ENCODE measurements at regions not wholly inside any gene's neighbourhood (a gene's known extent, or its start where the extent isn't known, plus 50 kb on each side); places are given as distances from the start of the nearest gene placed in this dataset.
"Not testable (repeated sequence)": the region's sequence is repeated elsewhere in the genome, so short reads cannot be mapped to it uniquely, and the experiment has no call there.

- TF ChIP-seq, protein P1, sequence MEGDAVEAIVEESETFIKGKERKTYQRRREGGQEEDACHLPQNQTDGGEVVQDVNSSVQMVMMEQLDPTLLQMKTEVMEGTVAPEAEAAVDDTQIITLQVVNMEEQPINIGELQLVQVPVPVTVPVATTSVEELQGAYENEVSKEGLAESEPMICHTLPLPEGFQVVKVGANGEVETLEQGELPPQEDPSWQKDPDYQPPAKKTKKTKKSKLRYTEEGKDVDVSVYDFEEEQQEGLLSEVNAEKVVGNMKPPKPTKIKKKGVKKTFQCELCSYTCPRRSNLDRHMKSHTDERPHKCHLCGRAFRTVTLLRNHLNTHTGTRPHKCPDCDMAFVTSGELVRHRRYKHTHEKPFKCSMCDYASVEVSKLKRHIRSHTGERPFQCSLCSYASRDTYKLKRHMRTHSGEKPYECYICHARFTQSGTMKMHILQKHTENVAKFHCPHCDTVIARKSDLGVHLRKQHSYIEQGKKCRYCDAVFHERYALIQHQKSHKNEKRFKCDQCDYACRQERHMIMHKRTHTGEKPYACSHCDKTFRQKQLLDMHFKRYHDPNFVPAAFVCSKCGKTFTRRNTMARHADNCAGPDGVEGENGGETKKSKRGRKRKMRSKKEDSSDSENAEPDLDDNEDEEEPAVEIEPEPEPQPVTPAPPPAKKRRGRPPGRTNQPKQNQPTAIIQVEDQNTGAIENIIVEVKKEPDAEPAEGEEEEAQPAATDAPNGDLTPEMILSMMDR (IDR thresholded peaks at IDR 0.05): no peak
- no peaks in the 10 kb centered on the region for H3K4me1 Mint-ChIP-seq
- ATAC-seq (ENCODE audit: low read depth) (no peak), DNase-seq (no peak)
- intact Hi-C loops (cut with micrococcal nuclease): no loop called here
- peaks cover 2% of the 10 kb centered on the region for H3K9me3 Mint-ChIP-seq
- H3K27me3 Mint-ChIP-seq: no peaks in the 10 kb centered on the region
- no peak overlapping the region for H3K27ac Mint-ChIP-seq
- CTCF ChIA-PET: no interaction called here
- H3K36me3 Mint-ChIP-seq (ENCODE audit: low read depth): no peaks in the 10 kb centered on the region
- H3K4me3 Mint-ChIP-seq: no peak overlapping the region
- POLR2A ChIA-PET: no interaction called here
Measured at GRCh38 chr17:21756856-21757619, 64.7 kb downstream of the KCNJ18 start.

DNA sequence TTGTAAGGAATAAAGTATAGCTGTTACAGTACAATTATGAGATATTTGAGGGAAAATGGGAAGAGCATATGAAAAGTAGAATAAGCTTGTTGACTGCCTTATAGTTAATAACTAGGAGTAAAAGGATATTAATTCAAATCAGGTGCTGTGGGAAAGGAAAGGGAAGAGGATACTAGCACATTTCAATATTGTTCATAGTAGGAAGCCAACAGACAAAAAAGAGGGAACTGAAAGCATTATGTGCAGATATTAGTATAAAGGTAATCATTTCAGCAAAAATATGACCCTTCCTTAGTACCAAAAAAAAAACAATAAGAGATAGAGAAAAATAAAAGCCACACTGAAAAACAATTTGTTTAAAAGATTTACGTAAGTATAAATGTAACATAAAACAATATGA, 67.3 kb downstream of the KCNJ18 start:
- ATAC-seq (ENCODE audit: low read depth); CTCF ChIA-PET; H3K4me3 Mint-ChIP-seq; H3K36me3 Mint-ChIP-seq (ENCODE audit: low read depth); POLR2A ChIA-PET; H3K27me3 Mint-ChIP-seq; H3K4me1 Mint-ChIP-seq; intact Hi-C loops (cut with micrococcal nuclease); DNase-seq; H3K27ac Mint-ChIP-seq; H3K9me3 Mint-ChIP-seq: not testable (repeated sequence)

DNA sequence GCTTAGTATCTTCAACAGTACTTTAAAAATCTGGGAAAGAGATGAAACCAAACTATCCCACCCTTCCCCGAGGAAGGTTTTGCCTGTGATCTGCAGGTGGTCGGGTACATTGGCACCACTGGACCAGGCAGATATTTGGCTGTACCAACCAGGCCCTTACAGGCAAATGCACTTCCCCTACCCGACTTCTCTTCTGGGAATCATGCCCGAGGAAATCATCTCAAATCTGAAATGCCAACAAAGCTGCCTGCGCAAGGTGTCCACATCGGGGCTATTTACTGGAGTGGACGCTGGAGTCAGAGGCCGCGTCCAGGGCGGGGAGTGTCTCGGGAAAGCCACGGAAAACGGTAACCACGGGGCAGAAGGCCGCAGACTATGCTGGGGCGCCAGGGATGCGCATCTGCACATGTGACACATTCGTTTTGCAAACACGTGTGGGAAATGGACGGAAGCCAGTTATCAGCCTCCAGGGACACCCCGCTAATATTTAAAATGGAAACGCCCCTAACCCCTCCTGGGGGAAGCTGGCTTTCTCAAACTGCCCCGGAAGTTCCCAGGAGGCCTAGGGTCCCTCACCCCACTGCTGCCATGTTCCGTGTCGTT, 71.5 kb downstream of the KCNJ18 start:
- H3K9me3 Mint-ChIP-seq; intact Hi-C loops (cut with micrococcal nuclease); CTCF ChIA-PET; H3K27me3 Mint-ChIP-seq; H3K27ac Mint-ChIP-seq; ATAC-seq (ENCODE audit: low read depth); H3K4me1 Mint-ChIP-seq; H3K4me3 Mint-ChIP-seq; POLR2A ChIA-PET; H3K36me3 Mint-ChIP-seq (ENCODE audit: low read depth); DNase-seq: not testable (repeated sequence)

GRCh38 chr17:21765651-21766290, 73.4 kb downstream of the KCNJ18 start:
- ATAC-seq (ENCODE audit: low read depth); intact Hi-C loops (cut with micrococcal nuclease); POLR2A ChIA-PET; H3K27ac Mint-ChIP-seq; H3K4me3 Mint-ChIP-seq; H3K36me3 Mint-ChIP-seq (ENCODE audit: low read depth); DNase-seq; H3K9me3 Mint-ChIP-seq; CTCF ChIA-PET; H3K27me3 Mint-ChIP-seq; H3K4me1 Mint-ChIP-seq: not testable (repeated sequence)

GRCh38 chr17:21766565-21766964, 74.2 kb downstream of the KCNJ18 start:
- H3K4me3 Mint-ChIP-seq; H3K36me3 Mint-ChIP-seq (ENCODE audit: low read depth); H3K4me1 Mint-ChIP-seq; H3K27ac Mint-ChIP-seq; DNase-seq; POLR2A ChIA-PET; H3K27me3 Mint-ChIP-seq; intact Hi-C loops (cut with micrococcal nuclease); ATAC-seq (ENCODE audit: low read depth); CTCF ChIA-PET; H3K9me3 Mint-ChIP-seq: not testable (repeated sequence)

DNA sequence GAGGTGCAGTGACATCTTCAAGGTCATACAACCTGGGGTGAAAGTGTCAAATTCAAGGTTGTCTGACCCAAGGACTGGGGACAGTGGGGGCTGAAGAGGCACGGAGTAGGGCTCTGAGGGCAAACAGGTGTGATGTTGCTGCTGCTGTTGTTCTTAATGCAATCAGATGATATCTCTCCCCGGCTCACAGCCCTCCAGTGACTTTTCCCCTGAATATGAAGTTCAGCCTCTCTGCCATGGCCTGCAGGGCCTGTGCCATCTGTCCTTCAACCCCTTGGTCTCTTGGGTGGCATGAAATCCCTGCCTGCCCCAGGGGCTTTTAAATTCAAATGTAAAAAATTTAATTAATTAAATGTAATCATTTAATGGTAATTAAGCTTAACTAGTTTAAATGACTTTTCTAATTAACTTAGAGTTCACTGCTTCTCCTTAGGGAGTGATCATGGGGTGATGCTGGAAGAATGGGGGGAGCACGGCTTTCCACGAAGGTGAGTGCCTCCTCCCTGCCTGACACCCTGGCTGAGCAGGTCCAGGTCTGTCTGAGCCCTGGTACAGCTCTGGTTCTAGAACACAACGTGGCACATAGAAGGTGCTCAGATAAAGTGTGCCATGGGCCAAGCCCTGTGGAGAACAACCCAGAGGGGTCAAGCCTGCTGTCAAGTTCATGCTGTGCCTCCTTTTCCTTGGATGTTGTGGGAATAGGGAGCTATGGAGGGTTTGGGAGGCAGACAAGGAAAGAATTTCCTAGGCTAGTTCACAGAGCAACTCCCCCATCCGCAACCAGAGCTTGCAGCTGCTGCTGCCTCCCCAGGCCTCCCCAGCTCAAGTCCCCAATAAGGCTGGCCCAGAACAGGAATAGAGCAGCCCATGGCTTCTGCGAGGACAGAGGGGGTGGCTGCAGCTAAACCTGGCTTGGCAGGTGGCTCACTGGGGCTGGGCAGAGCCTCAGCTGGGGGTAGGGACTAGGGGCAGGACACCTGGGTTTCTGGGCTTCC, 75.1 kb downstream of the KCNJ18 start:
- CTCF ChIA-PET; POLR2A ChIA-PET; H3K27ac Mint-ChIP-seq; H3K9me3 Mint-ChIP-seq; H3K4me1 Mint-ChIP-seq; H3K4me3 Mint-ChIP-seq; ATAC-seq (ENCODE audit: low read depth); H3K36me3 Mint-ChIP-seq (ENCODE audit: low read depth); H3K27me3 Mint-ChIP-seq; DNase-seq; intact Hi-C loops (cut with micrococcal nuclease): not testable (repeated sequence)

DNA sequence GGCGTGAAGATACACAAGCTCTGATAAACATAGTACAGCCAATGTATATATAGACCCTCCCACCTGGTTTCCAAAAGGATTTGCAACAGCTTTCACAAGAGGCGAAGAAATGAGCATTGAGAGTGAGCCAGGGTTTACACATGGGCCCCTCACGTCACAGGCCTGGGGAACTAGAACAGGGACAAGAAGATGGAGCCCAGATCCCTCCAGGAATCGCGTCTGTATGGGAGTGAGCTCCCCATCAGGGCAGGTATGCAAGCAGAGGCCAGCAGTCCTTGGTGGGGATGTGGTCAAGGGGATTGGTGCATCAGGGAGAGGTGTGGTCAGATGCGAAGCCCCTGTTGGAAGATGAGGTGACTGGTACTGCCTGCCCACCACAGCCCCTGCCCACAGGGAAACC, 75.9 kb downstream of the KCNJ18 start:
- H3K27ac Mint-ChIP-seq; POLR2A ChIA-PET; CTCF ChIA-PET; H3K27me3 Mint-ChIP-seq; H3K36me3 Mint-ChIP-seq (ENCODE audit: low read depth); H3K4me3 Mint-ChIP-seq; DNase-seq; H3K9me3 Mint-ChIP-seq; H3K4me1 Mint-ChIP-seq; intact Hi-C loops (cut with micrococcal nuclease); ATAC-seq (ENCODE audit: low read depth): not testable (repeated sequence)

DNA sequence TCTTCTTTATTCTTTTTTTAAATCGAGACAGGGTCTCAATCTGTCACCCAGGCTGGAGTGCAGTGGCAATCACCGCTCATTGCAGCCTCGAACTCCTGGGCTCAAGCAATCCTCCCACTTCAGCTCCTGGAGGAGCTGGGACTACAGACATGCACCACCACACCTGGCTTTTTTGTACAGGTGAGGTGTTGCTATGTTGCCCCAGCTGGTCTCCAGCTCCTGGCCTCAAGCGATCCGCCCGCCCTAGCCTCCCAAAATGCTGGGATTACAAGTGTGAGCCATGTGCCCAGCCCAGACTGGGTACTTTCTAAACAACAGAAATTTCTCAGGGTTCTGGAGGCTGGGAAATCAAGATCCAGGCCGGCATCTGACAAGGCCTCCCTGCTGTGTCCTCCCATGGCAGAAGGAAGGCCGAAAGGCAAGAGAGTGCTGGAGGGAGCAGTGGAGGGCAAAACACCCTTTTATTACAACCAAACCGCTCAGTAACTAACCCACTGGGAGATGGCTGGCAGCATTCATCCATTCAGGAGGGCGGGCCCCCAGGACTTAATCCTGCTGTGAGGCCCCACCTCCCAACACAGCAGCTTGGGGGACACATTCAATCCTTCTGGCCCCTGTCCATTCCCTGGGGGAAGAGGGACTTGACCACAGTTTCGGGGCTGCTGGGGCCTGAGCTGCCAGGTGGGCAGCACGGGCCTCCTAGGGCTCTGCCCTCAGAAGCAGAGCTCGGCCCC, 76.6 kb downstream of the KCNJ18 start:
- H3K27me3 Mint-ChIP-seq; H3K9me3 Mint-ChIP-seq; H3K4me1 Mint-ChIP-seq; intact Hi-C loops (cut with micrococcal nuclease); H3K36me3 Mint-ChIP-seq (ENCODE audit: low read depth); CTCF ChIA-PET; H3K27ac Mint-ChIP-seq; POLR2A ChIA-PET; DNase-seq; ATAC-seq (ENCODE audit: low read depth); H3K4me3 Mint-ChIP-seq: not testable (repeated sequence)

GRCh38 chr17:21769781-21770180, 77.5 kb downstream of the KCNJ18 start:
- ATAC-seq (ENCODE audit: low read depth); H3K36me3 Mint-ChIP-seq (ENCODE audit: low read depth); intact Hi-C loops (cut with micrococcal nuclease); H3K4me3 Mint-ChIP-seq; H3K9me3 Mint-ChIP-seq; H3K27me3 Mint-ChIP-seq; POLR2A ChIA-PET; CTCF ChIA-PET; H3K4me1 Mint-ChIP-seq; DNase-seq; H3K27ac Mint-ChIP-seq: not testable (repeated sequence)
